ENCODE measurements at regions not wholly inside any gene's neighbourhood (a gene's known extent, or its start where the extent isn't known, plus 50 kb on each side); places are given as distances from the start of the nearest gene placed in this dataset.

DNA sequence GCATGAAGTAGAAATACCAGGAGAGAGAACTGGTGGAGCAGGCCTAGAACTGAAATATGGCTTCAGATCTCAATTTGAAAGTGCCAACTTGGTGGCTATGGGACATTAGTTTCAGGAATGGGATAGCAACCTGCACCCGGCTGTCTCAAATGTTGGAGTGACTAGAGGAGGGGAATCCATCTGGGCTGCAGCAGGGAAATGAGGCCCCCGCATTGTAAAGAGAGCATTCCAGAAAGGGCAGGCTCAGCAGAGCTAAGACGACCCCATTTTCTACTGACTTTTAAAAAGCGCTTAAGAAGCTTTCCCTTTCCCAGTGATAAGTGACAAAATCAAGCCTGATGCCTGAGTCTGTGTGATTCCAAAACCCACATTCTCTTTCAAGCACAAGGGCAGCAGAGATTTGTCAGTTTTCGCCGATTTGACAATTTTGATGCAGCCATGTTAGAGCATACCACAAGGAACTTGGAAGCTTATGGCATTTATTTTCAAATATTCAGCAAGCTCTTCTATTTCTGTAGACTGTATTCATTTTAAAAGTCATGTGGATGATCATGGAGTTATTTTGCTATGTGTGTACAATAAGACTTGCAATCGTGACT, 119.8 kb upstream of the ARHGAP28 start:
- TF ChIP-seq, protein P1, sequence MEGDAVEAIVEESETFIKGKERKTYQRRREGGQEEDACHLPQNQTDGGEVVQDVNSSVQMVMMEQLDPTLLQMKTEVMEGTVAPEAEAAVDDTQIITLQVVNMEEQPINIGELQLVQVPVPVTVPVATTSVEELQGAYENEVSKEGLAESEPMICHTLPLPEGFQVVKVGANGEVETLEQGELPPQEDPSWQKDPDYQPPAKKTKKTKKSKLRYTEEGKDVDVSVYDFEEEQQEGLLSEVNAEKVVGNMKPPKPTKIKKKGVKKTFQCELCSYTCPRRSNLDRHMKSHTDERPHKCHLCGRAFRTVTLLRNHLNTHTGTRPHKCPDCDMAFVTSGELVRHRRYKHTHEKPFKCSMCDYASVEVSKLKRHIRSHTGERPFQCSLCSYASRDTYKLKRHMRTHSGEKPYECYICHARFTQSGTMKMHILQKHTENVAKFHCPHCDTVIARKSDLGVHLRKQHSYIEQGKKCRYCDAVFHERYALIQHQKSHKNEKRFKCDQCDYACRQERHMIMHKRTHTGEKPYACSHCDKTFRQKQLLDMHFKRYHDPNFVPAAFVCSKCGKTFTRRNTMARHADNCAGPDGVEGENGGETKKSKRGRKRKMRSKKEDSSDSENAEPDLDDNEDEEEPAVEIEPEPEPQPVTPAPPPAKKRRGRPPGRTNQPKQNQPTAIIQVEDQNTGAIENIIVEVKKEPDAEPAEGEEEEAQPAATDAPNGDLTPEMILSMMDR (IDR thresholded peaks at IDR 0.05), result no peak
- no peak for TF ChIP-seq POLR2A (IDR thresholded peaks at IDR 0.05)
